ENCODE measurements at regions not wholly inside any gene's neighbourhood (a gene's known extent, or its start where the extent isn't known, plus 50 kb on each side); places are given as distances from the start of the nearest gene placed in this dataset.

GRCh38 chr18:40631319-40631718 lies 1323.7 kb upstream of the PIK3C3 start:
- TF ChIP-seq CTCF (conservative IDR thresholded peaks at IDR 0.05 in 1 of 2, IDR thresholded peaks at IDR 0.05 in 1 of 2; ENCODE audit: extremely low read depth in 1 of 2, insufficient read depth in 1 of 2, low read depth in 1 of 2, low read length in 2 of 2) (no peak), EZH2 (IDR thresholded peaks at IDR 0.05; ENCODE audit: borderline replicate concordance, low read length) (no peak)
